SJCRH30 (cell line): ENCODE measurements at regions not wholly inside any gene's neighbourhood (a gene's known extent, or its start where the extent isn't known, plus 50 kb on each side); places are given as distances from the start of the nearest gene placed in this dataset.
"Not testable (repeated sequence)": the region's sequence is repeated elsewhere in the genome, so short reads cannot be mapped to it uniquely, and the experiment has no call there.

Experiments
- DNase-seq, 2 experiments: peaks; one replicate each; pipeline ENCODE4 v3.0.0-alpha.2; 2015 to 2020
- H3K27ac ChIP-seq: fragments of 250-450 bp; sonication (Bioruptor Pico); 2 replicates; pipeline ENCODE4 v1.5.1; 2020; ENCODE audit warnings: mild to moderate bottlenecking, moderate library complexity
- H3K27me3 ChIP-seq: fragments of 250-450 bp; sonication (Bioruptor Pico); 2 replicates; pipeline ENCODE4 v1.5.1; 2020; ENCODE audit warnings: mild to moderate bottlenecking, moderate library complexity
- H3K36me3 ChIP-seq: fragments of 250-450 bp; sonication (Bioruptor Pico); 2 replicates; pipeline ENCODE4 v1.5.1; 2020; ENCODE audit warnings: mild to moderate bottlenecking, moderate library complexity
- H3K4me1 ChIP-seq: fragments of 250-450 bp; sonication (Bioruptor Pico); 2 replicates; pipeline ENCODE4 v1.5.1; 2020; ENCODE audit warnings: mild to moderate bottlenecking, moderate library complexity
- H3K4me3 ChIP-seq: fragments of 250-450 bp; sonication (Bioruptor Pico); 2 replicates; pipeline ENCODE4 v1.5.1; 2020; ENCODE audit warnings: mild to moderate bottlenecking, moderate library complexity
- H3K9me3 ChIP-seq: fragments of 250-450 bp; sonication (Bioruptor Pico); replicated peaks from 2 replicates; pipeline ENCODE4 v1.5.1; 2020; ENCODE audit warnings: mild to moderate bottlenecking, moderate library complexity

DNA sequence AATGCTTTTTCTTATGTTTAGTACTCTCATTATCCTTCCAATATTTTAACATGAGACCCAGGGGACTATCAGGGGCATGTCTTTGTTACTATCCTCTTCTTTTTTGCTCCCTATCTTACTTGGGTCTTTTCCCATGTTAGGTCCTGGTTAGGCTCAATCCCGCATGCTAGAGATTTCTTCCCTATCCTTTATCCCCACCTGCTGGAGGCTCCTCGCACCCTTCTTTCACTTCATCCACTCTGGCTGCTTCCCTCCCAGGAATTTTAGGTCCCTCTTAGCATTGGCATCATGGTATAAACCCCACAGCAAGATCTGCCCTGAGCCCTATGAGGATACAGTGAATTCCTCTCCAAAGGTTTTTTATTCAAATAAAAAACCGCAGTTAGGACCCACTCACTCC is 567.3 kb downstream of the ANKRD30B start:
- H3K9me3 ChIP-seq, H3K4me3 ChIP-seq, H3K27ac ChIP-seq, H3K27me3 ChIP-seq, H3K4me1 ChIP-seq, H3K36me3 ChIP-seq: not testable (repeated sequence)
- peak in 1 of 2 experiments; percentile 2 for DNase-seq

DNA sequence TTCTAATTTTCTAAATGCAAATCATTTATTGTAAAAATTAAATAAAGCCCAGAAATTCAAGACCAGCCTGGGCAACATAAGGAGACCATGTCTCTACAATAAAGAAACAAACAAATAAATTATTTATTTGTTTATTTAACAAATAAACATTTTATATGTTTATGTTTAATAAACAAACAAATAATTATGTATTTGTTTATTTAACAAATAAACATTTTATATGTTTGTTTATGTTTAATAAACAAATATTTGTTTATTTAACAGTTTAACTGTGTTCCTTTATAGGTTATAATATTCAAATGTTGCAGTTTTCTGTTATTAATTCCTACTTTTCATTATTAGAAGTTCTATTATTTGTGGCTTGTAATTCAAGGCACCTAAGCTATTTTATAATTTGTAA is 570.7 kb downstream of the ANKRD30B start:
- DNase-seq, H3K27ac ChIP-seq, H3K4me3 ChIP-seq, H3K27me3 ChIP-seq, H3K36me3 ChIP-seq, H3K4me1 ChIP-seq, H3K9me3 ChIP-seq: not testable (repeated sequence)

DNA sequence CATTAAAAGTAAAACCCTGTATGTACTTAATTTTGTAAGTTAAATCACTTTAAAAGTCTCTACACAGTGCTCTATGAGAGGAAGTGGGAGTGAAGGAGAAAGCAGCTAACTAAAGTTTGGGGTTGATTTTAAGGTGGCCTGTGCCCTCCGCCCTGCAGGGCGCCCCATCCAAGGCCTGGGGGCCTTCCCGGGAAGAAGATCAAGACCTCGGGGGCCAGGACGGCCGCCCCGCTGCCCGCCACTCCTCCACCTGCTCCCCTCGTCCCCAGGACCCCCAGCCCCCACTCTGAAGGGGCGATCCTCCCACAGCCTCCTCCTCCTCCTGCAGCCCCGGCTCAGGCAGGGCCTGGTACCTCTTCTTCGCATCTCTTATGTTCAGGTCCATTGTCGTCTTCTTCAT is 581.7 kb downstream of the ANKRD30B start:
- DNase-seq, H3K36me3 ChIP-seq, H3K4me3 ChIP-seq, H3K9me3 ChIP-seq, H3K4me1 ChIP-seq, H3K27ac ChIP-seq, H3K27me3 ChIP-seq: not testable (repeated sequence)

DNA sequence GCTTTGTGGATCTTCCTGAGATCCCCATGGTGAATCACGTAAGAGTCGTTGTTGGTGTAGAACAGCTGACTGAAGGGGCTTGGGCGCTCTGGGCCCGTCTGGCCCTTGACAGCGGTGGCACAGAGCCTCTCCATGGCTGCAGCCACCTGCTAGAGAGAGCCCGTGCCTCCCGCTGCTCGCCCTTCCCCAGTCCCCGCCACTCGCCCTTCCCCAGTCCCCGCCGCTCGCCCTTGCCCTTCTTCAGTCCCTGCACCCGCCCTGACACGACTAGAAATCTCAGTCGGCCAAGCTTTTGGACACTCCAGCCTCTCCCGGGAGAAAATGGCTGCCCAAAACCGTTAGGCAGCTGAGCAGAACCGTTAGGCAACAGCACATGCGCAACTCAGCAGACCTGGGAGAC is 582.2 kb downstream of the ANKRD30B start:
- DNase-seq, H3K27me3 ChIP-seq, H3K36me3 ChIP-seq, H3K4me1 ChIP-seq, H3K4me3 ChIP-seq, H3K9me3 ChIP-seq, H3K27ac ChIP-seq: not testable (repeated sequence)

DNA sequence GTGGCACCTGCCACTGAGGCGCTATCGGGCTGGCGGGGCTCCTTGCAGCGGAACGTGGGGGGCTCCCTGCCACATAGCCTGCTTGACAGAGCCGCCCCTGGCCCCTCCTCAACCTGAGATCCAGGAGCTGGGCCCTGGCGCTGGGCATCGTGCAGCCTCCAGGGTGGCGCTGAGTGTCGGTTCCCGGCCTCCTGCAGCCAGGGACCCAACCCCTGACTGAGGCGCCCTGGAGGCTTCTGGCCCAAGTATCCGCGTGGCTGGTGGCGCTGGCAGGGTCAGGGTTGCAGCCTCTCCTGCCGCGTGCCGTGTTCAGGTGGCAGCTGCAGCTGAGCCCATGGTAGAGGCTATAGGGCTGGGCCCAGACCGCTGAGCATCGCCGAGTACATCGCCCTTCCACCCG is 582.6 kb downstream of the ANKRD30B start:
- not testable (repeated sequence) for H3K4me1 ChIP-seq, H3K36me3 ChIP-seq, H3K9me3 ChIP-seq, H3K27ac ChIP-seq, DNase-seq, H3K4me3 ChIP-seq, H3K27me3 ChIP-seq

DNA sequence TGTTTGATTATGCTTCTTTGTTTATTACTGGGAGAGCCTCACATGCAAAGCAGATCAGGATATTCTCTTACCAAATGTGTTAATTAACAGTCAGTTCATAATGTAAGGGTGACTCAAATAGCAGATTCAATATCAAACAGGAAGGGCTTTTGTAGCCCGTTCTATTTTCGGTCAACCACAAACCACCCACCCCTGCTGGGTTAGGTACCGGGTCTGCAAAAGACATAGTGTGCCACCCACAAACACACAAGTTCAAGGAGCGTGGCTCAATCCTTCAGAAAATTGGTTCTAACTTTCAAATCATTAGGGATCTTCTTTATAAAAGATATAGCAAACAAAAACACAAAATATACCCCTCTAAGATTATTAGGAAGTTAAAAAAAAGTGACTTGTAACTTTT is 627.7 kb downstream of the ANKRD30B start:
- not testable (repeated sequence) for H3K27ac ChIP-seq, H3K27me3 ChIP-seq, H3K4me1 ChIP-seq, H3K9me3 ChIP-seq, H3K36me3 ChIP-seq, H3K4me3 ChIP-seq, DNase-seq

DNA sequence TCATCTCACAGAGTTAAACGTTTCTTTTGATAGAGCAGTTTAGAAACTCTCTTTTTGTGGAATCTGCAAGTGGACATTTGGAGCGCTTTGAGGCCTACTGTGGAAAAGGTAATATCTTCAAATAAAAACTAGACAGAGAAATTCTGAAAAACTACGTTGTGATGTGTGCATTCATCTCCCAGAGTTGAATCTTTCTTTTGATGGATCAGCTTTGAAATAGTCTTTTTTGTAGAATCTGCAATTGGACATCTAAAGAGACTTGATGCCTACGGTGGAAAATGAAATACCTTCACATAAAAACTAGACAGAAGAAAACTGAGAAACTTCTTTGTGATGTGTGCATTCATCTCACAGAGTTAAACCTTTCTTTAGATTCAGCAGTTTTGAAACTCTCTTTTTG is 659.9 kb downstream of the ANKRD30B start:
- not testable (repeated sequence) for H3K27ac ChIP-seq, DNase-seq, H3K9me3 ChIP-seq, H3K4me1 ChIP-seq, H3K4me3 ChIP-seq, H3K36me3 ChIP-seq, H3K27me3 ChIP-seq
